WTC11 (cell line): ENCODE measurements at regions not wholly inside any gene's neighbourhood (a gene's known extent, or its start where the extent isn't known, plus 50 kb on each side); places are given as distances from the start of the nearest gene placed in this dataset.

Experiments used
- ATAC-seq: fragments of 200-7000 bp; cut with Tn5 transposase; 2 replicates; pipeline ENCODE4 v1.10.0; 2021; ENCODE audit warnings: mild to moderate bottlenecking, moderate library complexity
- CTCF ChIA-PET: fragments of 300-600 bp; sonication (Branson Sonifier 250); formaldehyde crosslinking; loops from one replicate; lab custom pipeline; 2021; ENCODE audit warnings: antibody characterized with exemption; lab: Charles Lee
- POLR2A ChIA-PET: fragments of 350-600 bp; sonication (Branson Sonifier 250); formaldehyde crosslinking; loops from one replicate; lab custom pipeline; 2021; ENCODE audit warnings: antibody characterized with exemption; lab: Charles Lee
- DNase-seq: peaks from one replicate; pipeline ENCODE4 v3.0.0; 2021; ENCODE audit warnings: low spot score
- H3K27ac Mint-ChIP-seq: 2 replicates; pipeline ENCODE4 v1.8.0; 2021; ENCODE audit warnings: mixed read lengths
- H3K27me3 Mint-ChIP-seq: 2 replicates; pipeline ENCODE4 v1.8.0; 2021; ENCODE audit warnings: low read depth, mild to moderate bottlenecking, moderate library complexity, mixed read lengths
- H3K36me3 Mint-ChIP-seq: 2 replicates; pipeline ENCODE4 v1.8.0; 2021; ENCODE audit warnings: mixed read lengths
- H3K4me1 Mint-ChIP-seq: 2 replicates; pipeline ENCODE4 v1.8.0; 2022; ENCODE audit warnings: mixed read lengths
- H3K4me3 Mint-ChIP-seq: 2 replicates; pipeline ENCODE4 v1.8.0; 2021; ENCODE audit warnings: mild to moderate bottlenecking, moderate library complexity, mixed read lengths
- H3K9me3 Mint-ChIP-seq: 2 replicates; pipeline ENCODE4 v1.8.0; 2021; ENCODE audit warnings: mixed read lengths
- EMX1 ChIP-seq: fragments of 250-450 bp; sonication (Bioruptor Pico); IDR thresholded peaks from 2 replicates; pipeline ENCODE4 v1.8.0; 2021; ENCODE audit warnings: mild to moderate bottlenecking
- FOXJ3 ChIP-seq: sonication (generic); formaldehyde crosslinking; IDR thresholded peaks from 2 replicates; pipeline ENCODE4 v1.9.0; 2021; ENCODE audit warnings: missing genetic modification reagents, mild to moderate bottlenecking, borderline replicate concordance
- FOXK1 ChIP-seq: sonication (generic); formaldehyde crosslinking; IDR thresholded peaks from 2 replicates; pipeline ENCODE4 v1.8.0; 2022; ENCODE audit warnings: mild to moderate bottlenecking, moderate library complexity, missing genetic modification reagents
- GABPB1 ChIP-seq: sonication (generic); formaldehyde crosslinking; IDR thresholded peaks from 2 replicates; pipeline ENCODE4 v1.8.1; 2023; ENCODE audit warnings: mild to moderate bottlenecking, missing genetic modification reagents
- GTF2I ChIP-seq: fragments of 250-450 bp; sonication (Bioruptor Pico); conservative IDR thresholded peaks from 2 replicates; pipeline ENCODE4 v1.4.0; 2021; ENCODE audit warnings: mild to moderate bottlenecking
- JAZF1 ChIP-seq: fragments of 250-450 bp; sonication (Bioruptor Pico); IDR thresholded peaks from 2 replicates; pipeline ENCODE4 v1.9.0; 2021; ENCODE audit warnings: moderate library complexity, mild to moderate bottlenecking, inconsistent platforms
- MXD4 ChIP-seq: fragments of 250-450 bp; sonication (Bioruptor Pico); IDR thresholded peaks from 2 replicates; pipeline ENCODE4 v1.8.0; 2021; ENCODE audit warnings: mild to moderate bottlenecking, moderate library complexity, borderline replicate concordance
- NR1H2 ChIP-seq: sonication (generic); formaldehyde crosslinking; IDR thresholded peaks from 2 replicates; pipeline ENCODE4 v1.9.0; 2021; ENCODE audit warnings: mild to moderate bottlenecking, moderate library complexity, missing genetic modification reagents
- ZNF317 ChIP-seq: sonication (generic); formaldehyde crosslinking; IDR thresholded peaks from 2 replicates; pipeline ENCODE4 v1.8.1; 2023; ENCODE audit warnings: low read depth, mild to moderate bottlenecking, moderate library complexity, missing genetic modification reagents, borderline replicate concordance
- ZNF396 ChIP-seq: fragments of 250-450 bp; sonication (Bioruptor Pico); IDR thresholded peaks from 2 replicates; pipeline ENCODE4 v1.8.0; 2021; ENCODE audit warnings: mild to moderate bottlenecking, moderate library complexity, borderline replicate concordance
- ZNF416 ChIP-seq: fragments of 250-450 bp; sonication (Bioruptor Pico); IDR thresholded peaks from 2 replicates; pipeline ENCODE4 v1.9.0; 2021; ENCODE audit warnings: mild to moderate bottlenecking, inconsistent platforms
- TF ChIP-seq, protein P1 (sequence below): fragments of 250-450 bp; sonication (Bioruptor Pico); IDR thresholded peaks from 2 replicates; pipeline ENCODE4 v1.9.0; 2021; ENCODE audit warnings: mild to moderate bottlenecking, borderline replicate concordance
- TF ChIP-seq, protein P2 (sequence below): fragments of 250-450 bp; sonication (Bioruptor Pico); IDR thresholded peaks from 2 replicates; pipeline ENCODE4 v1.9.0; 2021; ENCODE audit warnings: moderate library complexity, mild to moderate bottlenecking, inconsistent platforms, borderline replicate concordance
- TF ChIP-seq, protein P3 (sequence below): sonication (generic); formaldehyde crosslinking; IDR thresholded peaks from 2 replicates; pipeline ENCODE4 v1.8.1; 2022; ENCODE audit warnings: mild to moderate bottlenecking, moderate library complexity, missing genetic modification reagents
- TF ChIP-seq, protein P4 (sequence below): sonication (generic); formaldehyde crosslinking; conservative IDR thresholded peaks from 2 replicates; pipeline ENCODE4 v1.8.1; 2022; ENCODE audit warnings: mild to moderate bottlenecking, missing genetic modification reagents
- TF ChIP-seq, protein P5 (sequence below): sonication (generic); formaldehyde crosslinking; IDR thresholded peaks from 2 replicates; pipeline ENCODE4 v1.8.1; 2022; ENCODE audit warnings: low read depth, missing genetic modification reagents, borderline replicate concordance
- TF ChIP-seq, protein P6 (sequence below): sonication (generic); formaldehyde crosslinking; IDR thresholded peaks from 2 replicates; pipeline ENCODE4 v1.8.0; 2022; ENCODE audit warnings: mild to moderate bottlenecking, missing genetic modification reagents
- TF ChIP-seq, protein P7 (sequence below): sonication (generic); formaldehyde crosslinking; IDR thresholded peaks from 2 replicates; pipeline ENCODE4 v1.8.0; 2022; ENCODE audit warnings: missing genetic modification reagents
- TF ChIP-seq, protein P8 (sequence below): sonication (generic); formaldehyde crosslinking; IDR thresholded peaks from 2 replicates; pipeline ENCODE4 v1.8.0; 2022; ENCODE audit warnings: mild to moderate bottlenecking, missing genetic modification reagents

DNA sequence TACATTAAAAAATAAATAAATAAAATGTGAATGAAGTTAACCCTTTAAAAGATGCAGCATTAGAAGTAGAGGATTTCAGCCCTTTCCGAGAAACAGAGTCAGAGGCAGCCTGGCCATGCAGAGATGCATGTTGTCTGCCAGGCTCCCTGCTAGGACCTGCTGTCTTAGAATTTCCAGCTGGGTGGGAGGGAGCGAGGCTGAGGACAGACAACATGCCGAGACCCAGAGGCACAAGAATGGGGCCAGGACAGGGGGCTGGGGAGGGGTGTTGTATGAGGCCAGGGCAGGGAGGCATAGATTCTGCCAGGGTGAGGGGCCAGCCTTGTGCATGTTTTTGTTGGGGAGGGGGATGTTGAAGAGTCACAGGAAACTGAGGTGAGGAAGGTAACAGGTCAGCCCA, 68.6 kb upstream of the NEURL1B start (continued):
- TF ChIP-seq, protein P1, sequence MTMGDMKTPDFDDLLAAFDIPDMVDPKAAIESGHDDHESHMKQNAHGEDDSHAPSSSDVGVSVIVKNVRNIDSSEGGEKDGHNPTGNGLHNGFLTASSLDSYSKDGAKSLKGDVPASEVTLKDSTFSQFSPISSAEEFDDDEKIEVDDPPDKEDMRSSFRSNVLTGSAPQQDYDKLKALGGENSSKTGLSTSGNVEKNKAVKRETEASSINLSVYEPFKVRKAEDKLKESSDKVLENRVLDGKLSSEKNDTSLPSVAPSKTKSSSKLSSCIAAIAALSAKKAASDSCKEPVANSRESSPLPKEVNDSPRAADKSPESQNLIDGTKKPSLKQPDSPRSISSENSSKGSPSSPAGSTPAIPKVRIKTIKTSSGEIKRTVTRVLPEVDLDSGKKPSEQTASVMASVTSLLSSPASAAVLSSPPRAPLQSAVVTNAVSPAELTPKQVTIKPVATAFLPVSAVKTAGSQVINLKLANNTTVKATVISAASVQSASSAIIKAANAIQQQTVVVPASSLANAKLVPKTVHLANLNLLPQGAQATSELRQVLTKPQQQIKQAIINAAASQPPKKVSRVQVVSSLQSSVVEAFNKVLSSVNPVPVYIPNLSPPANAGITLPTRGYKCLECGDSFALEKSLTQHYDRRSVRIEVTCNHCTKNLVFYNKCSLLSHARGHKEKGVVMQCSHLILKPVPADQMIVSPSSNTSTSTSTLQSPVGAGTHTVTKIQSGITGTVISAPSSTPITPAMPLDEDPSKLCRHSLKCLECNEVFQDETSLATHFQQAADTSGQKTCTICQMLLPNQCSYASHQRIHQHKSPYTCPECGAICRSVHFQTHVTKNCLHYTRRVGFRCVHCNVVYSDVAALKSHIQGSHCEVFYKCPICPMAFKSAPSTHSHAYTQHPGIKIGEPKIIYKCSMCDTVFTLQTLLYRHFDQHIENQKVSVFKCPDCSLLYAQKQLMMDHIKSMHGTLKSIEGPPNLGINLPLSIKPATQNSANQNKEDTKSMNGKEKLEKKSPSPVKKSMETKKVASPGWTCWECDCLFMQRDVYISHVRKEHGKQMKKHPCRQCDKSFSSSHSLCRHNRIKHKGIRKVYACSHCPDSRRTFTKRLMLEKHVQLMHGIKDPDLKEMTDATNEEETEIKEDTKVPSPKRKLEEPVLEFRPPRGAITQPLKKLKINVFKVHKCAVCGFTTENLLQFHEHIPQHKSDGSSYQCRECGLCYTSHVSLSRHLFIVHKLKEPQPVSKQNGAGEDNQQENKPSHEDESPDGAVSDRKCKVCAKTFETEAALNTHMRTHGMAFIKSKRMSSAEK: no peak
- TF ChIP-seq FOXK1 (CRISPR knock-in tag) (no peak), NR1H2 (CRISPR knock-in tag) (no peak), MXD4 (no peak)
- TF ChIP-seq, protein P2, sequence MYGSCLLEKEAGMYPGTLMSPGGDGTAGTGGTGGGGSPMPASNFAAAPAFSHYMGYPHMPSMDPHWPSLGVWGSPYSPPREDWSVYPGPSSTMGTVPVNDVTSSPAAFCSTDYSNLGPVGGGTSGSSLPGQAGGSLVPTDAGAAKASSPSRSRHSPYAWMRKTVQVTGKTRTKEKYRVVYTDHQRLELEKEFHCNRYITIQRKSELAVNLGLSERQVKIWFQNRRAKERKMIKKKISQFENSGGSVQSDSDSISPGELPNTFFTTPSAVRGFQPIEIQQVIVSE (CRISPR knock-in tag): no peak
- TF ChIP-seq, protein P3, sequence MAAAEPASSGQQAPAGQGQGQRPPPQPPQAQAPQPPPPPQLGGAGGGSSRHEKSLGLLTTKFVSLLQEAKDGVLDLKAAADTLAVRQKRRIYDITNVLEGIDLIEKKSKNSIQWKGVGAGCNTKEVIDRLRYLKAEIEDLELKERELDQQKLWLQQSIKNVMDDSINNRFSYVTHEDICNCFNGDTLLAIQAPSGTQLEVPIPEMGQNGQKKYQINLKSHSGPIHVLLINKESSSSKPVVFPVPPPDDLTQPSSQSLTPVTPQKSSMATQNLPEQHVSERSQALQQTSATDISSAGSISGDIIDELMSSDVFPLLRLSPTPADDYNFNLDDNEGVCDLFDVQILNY: no peak
- TF ChIP-seq, protein P4, sequence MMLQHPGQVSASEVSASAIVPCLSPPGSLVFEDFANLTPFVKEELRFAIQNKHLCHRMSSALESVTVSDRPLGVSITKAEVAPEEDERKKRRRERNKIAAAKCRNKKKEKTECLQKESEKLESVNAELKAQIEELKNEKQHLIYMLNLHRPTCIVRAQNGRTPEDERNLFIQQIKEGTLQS (CRISPR knock-in tag): no peak
- TF ChIP-seq, protein P5, sequence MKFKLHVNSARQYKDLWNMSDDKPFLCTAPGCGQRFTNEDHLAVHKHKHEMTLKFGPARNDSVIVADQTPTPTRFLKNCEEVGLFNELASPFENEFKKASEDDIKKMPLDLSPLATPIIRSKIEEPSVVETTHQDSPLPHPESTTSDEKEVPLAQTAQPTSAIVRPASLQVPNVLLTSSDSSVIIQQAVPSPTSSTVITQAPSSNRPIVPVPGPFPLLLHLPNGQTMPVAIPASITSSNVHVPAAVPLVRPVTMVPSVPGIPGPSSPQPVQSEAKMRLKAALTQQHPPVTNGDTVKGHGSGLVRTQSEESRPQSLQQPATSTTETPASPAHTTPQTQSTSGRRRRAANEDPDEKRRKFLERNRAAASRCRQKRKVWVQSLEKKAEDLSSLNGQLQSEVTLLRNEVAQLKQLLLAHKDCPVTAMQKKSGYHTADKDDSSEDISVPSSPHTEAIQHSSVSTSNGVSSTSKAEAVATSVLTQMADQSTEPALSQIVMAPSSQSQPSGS (CRISPR knock-in tag): no peak

DNA sequence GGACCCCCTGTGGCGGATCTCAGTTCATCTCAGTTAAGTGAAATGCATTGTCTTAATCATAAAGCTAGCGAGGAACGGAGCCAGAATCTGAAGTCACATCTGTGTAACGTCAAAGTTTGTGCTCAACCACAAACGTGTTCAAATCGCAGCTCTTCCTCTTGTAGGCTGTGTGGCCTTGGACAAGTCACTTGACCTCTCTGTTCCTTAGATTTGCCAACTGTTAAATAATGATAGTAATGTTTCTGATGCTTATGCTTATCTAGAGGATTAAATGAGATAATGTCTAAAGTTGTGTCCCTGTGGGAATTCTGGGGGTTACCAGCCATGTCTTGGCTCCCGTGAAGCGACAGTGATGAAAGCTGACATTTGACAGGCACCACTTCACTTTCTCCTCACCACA, 69.2 kb upstream of the NEURL1B start:
- no peak overlapping the region for H3K4me3 Mint-ChIP-seq
- ATAC-seq: no peak

DNA sequence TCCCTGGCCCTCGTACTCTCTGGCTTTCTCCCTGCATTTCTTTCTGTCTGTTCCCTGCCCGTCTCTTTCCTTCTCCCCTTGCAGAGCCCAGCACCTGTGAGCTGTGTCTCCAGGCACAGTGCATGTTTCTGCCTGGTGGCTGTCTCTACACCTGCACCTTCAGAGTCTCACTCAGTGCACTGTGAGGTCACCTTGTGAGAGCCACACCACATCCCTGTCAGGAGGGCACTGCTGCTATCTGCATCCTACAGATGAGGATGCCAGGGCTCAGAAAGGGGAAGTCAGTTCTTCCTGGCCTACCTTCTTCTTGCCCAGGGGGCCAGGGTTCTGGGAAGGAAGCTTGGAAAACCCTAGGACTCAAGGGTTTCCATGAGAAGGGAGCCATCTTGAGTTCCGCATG, 69.7 kb upstream of the NEURL1B start:
- ChIA-PET CTCF (interaction anchor here (0.8 to 2.4 kb wide), 3 partner anchors 15 to 93 kb away, joined by 3 to 9 read pairs (median 6); no protein-coding TSS in a partner anchor), POLR2A (interaction anchor here (0.5 kb wide), 1 partner anchor 46 kb away, joined by 3 read pairs; no protein-coding TSS in a partner anchor)
- H3K9me3 Mint-ChIP-seq: peaks cover 4% of the 10 kb centered on the region; the same call in 1 of the 2 replicates
- no peaks in the 10 kb centered on the region for H3K36me3 Mint-ChIP-seq
- H3K27ac Mint-ChIP-seq: peak overlapping the region; percentile 48; the same call in 1 of the 2 replicates
- DNase-seq (no peak), ATAC-seq (peak; percentile 28)
- H3K4me3 Mint-ChIP-seq: no peak overlapping the region; the same call in 1 of the 2 replicates
- peaks cover 14% of the 10 kb centered on the region for H3K27me3 Mint-ChIP-seq
- peaks cover 42% of the 10 kb centered on the region for H3K4me1 Mint-ChIP-seq
- TF ChIP-seq ZNF416 (CRISPR knock-in tag): no peak
- no peak for TF ChIP-seq GABPB1 (CRISPR knock-in tag)
- TF ChIP-seq FOXJ3 (CRISPR knock-in tag): no peak
- no peak for TF ChIP-seq EMX1 (CRISPR knock-in tag)
- TF ChIP-seq JAZF1: no peak
- TF ChIP-seq ZNF317 (CRISPR knock-in tag): no peak
- TF ChIP-seq, protein P6, sequence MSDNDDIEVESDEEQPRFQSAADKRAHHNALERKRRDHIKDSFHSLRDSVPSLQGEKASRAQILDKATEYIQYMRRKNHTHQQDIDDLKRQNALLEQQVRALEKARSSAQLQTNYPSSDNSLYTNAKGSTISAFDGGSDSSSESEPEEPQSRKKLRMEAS (CRISPR knock-in tag): no peak
- TF ChIP-seq, protein P7, sequence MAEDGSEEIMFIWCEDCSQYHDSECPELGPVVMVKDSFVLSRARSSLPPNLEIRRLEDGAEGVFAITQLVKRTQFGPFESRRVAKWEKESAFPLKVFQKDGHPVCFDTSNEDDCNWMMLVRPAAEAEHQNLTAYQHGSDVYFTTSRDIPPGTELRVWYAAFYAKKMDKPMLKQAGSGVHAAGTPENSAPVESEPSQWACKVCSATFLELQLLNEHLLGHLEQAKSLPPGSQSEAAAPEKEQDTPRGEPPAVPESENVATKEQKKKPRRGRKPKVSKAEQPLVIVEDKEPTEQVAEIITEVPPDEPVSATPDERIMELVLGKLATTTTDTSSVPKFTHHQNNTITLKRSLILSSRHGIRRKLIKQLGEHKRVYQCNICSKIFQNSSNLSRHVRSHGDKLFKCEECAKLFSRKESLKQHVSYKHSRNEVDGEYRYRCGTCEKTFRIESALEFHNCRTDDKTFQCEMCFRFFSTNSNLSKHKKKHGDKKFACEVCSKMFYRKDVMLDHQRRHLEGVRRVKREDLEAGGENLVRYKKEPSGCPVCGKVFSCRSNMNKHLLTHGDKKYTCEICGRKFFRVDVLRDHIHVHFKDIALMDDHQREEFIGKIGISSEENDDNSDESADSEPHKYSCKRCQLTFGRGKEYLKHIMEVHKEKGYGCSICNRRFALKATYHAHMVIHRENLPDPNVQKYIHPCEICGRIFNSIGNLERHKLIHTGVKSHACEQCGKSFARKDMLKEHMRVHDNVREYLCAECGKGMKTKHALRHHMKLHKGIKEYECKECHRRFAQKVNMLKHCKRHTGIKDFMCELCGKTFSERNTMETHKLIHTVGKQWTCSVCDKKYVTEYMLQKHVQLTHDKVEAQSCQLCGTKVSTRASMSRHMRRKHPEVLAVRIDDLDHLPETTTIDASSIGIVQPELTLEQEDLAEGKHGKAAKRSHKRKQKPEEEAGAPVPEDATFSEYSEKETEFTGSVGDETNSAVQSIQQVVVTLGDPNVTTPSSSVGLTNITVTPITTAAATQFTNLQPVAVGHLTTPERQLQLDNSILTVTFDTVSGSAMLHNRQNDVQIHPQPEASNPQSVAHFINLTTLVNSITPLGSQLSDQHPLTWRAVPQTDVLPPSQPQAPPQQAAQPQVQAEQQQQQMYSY (CRISPR knock-in tag): no peak
- no peak for TF ChIP-seq ZNF396 (CRISPR knock-in tag)

More for the DNA sequence above, 69.2 kb upstream of the NEURL1B start:
- no peak for DNase-seq
- Mint-ChIP-seq H3K4me1 (peaks cover 42% of the 10 kb centered on the region), H3K9me3 (peaks cover 4% of the 10 kb centered on the region; the same call in 1 of the 2 replicates), H3K27me3 (peaks cover 14% of the 10 kb centered on the region), H3K27ac (no peak overlapping the region), H3K36me3 (no peaks in the 10 kb centered on the region)
- CTCF ChIA-PET: interaction anchor here (0.8 to 2.4 kb wide), 3 partner anchors 15 to 92 kb away, joined by 3 to 9 read pairs (median 6); no protein-coding TSS in a partner anchor
- POLR2A ChIA-PET: interaction anchor here (0.5 kb wide), 1 partner anchor 45 kb away, joined by 3 read pairs; no protein-coding TSS in a partner anchor
- TF ChIP-seq GTF2I (CRISPR knock-in tag): peak; percentile 11; the same call in 1 of the 2 replicates
- TF ChIP-seq, protein P8, sequence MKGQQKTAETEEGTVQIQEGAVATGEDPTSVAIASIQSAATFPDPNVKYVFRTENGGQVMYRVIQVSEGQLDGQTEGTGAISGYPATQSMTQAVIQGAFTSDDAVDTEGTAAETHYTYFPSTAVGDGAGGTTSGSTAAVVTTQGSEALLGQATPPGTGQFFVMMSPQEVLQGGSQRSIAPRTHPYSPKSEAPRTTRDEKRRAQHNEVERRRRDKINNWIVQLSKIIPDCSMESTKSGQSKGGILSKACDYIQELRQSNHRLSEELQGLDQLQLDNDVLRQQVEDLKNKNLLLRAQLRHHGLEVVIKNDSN (CRISPR knock-in tag): no peak
